ENCODE measurements at regions not wholly inside any gene's neighbourhood (a gene's known extent, or its start where the extent isn't known, plus 50 kb on each side); places are given as distances from the start of the nearest gene placed in this dataset.

DNA sequence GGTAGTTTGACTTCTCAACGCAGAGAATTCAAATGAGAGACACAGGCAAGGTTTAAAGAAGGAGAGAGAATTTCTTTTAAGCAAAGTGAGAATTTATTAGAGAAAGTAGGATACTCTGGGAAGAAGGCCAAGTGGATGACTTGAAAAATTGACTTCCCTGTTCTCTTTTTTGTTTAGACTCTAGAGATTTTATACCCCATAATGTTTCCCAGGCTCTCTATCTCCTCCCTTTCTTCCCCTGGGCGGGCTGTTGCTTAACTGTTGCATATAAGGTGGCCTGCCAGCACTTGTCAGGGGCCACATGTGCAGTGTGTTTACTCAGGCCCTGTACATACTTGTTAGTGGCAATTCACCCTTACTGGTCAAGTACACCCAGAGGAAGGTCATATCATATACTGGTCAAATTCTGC lies 403.7 kb downstream of the SLC6A15 start:
- TF ChIP-seq, protein P1, sequence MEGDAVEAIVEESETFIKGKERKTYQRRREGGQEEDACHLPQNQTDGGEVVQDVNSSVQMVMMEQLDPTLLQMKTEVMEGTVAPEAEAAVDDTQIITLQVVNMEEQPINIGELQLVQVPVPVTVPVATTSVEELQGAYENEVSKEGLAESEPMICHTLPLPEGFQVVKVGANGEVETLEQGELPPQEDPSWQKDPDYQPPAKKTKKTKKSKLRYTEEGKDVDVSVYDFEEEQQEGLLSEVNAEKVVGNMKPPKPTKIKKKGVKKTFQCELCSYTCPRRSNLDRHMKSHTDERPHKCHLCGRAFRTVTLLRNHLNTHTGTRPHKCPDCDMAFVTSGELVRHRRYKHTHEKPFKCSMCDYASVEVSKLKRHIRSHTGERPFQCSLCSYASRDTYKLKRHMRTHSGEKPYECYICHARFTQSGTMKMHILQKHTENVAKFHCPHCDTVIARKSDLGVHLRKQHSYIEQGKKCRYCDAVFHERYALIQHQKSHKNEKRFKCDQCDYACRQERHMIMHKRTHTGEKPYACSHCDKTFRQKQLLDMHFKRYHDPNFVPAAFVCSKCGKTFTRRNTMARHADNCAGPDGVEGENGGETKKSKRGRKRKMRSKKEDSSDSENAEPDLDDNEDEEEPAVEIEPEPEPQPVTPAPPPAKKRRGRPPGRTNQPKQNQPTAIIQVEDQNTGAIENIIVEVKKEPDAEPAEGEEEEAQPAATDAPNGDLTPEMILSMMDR (IDR thresholded peaks at IDR 0.05), result no peak
- TF ChIP-seq EZH2phosphoT487 (IDR thresholded peaks at IDR 0.05), result no peak
- TF ChIP-seq EZH2 (IDR thresholded peaks at IDR 0.05), result no peak
- Mint-ChIP-seq H3K27me3 (ENCODE audit: insufficient read depth, low read depth) (peaks cover 3% of the 10 kb centered on the region), H3K4me1 (peaks cover 5% of the 10 kb centered on the region), H3K36me3 (no peaks in the 10 kb centered on the region), H3K4me3 (no peak overlapping the region), H3K9me3 (no peaks in the 10 kb centered on the region), H3K27ac (no peak overlapping the region)
- H3K4me1 ChIP-seq, result no peaks in the 10 kb centered on the region
- H4K20me1 ChIP-seq (ENCODE audit: low read depth), result no peaks in the 10 kb centered on the region
- H3K4me2 ChIP-seq, result no peak overlapping the region
- H3K79me2 ChIP-seq (ENCODE audit: low read depth), result no peaks in the 10 kb centered on the region
- no peaks in the 10 kb centered on the region for H3F3A ChIP-seq (ENCODE audit: low read depth)
- H3K27me3 ChIP-seq, result no peaks in the 10 kb centered on the region
- H3K4me3 ChIP-seq, result no peak overlapping the region
- no peaks in the 10 kb centered on the region for H3K9me3 ChIP-seq (ENCODE audit: low read depth)
- no peak for DNase-seq (ENCODE audit: low spot score)
- no peak overlapping the region for H3K27ac ChIP-seq
- H3K36me3 ChIP-seq, result no peaks in the 10 kb centered on the region
- peak overlapping the region; percentile 69 for H2AFZ ChIP-seq (replicated peaks)
- H3K9ac ChIP-seq, result no peak overlapping the region

DNA sequence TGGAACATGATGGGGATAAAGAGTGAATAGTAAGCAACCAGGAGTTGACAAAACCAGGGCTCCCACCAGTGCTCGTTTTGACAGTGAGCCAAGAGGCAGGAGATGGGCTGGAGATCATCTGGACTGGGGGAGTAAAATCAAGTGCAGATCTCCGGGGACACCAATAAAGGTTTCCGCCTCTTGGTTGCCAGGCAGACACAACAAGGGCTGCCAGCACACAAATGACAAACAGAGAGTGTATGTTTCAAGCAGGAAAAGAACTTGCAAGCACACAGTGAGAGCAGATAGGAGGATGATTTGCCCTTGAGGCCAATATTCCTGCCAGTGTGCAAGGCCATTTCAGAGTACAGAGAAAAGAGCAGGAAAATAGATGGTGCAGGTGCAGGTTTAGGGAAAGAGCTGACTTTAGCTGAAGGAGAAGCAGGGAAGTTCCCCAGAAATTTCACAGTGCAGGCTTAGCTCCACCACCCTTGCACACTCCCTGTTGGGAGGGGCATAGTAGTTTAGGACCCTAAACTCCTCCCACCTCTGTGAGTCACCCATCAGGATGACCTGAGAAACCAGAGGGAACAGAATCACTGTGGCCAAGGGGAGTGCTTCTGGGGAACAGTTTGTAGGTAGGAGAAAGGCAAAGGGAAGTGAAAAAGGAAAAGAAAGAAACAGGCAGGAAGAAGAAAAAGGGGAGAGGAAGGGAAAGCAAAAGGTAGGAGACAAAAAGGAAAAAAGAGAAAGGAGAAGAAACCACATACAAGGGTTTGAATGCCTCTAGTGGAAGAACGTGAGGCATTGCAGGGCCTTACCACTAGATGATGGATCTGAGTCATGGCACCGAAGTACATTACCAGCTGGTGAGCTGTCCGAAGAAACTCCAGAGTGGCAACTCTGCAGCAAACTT lies 404.4 kb downstream of the SLC6A15 start:
- TF ChIP-seq, protein P1 (IDR thresholded peaks at IDR 0.05), result peak; percentile 36
- no peak for TF ChIP-seq EZH2phosphoT487 (IDR thresholded peaks at IDR 0.05)
- no peaks in the 10 kb centered on the region for H4K20me1 ChIP-seq (ENCODE audit: low read depth)
- peak overlapping the region; percentile 69 for H2AFZ ChIP-seq (replicated peaks)
- no peaks in the 10 kb centered on the region for H3F3A ChIP-seq (ENCODE audit: low read depth)
- H3K27ac ChIP-seq, result no peak overlapping the region
- H3K79me2 ChIP-seq (ENCODE audit: low read depth), result no peaks in the 10 kb centered on the region
- no peaks in the 10 kb centered on the region for H3K9me3 ChIP-seq (ENCODE audit: low read depth)
- no peaks in the 10 kb centered on the region for H3K36me3 ChIP-seq
- H3K4me2 ChIP-seq, result no peak overlapping the region
- H3K9ac ChIP-seq, result no peak overlapping the region
- H3K4me1 ChIP-seq, result no peaks in the 10 kb centered on the region
- no peaks in the 10 kb centered on the region for H3K9me3 Mint-ChIP-seq
- H3K27ac Mint-ChIP-seq, result no peak overlapping the region
- peaks cover 3% of the 10 kb centered on the region for H3K27me3 Mint-ChIP-seq (ENCODE audit: insufficient read depth, low read depth)
- peaks cover 5% of the 10 kb centered on the region for H3K4me1 Mint-ChIP-seq
- DNase-seq (ENCODE audit: low spot score), result peak; percentile 8
- H3K36me3 Mint-ChIP-seq, result no peaks in the 10 kb centered on the region
- no peaks in the 10 kb centered on the region for H3K27me3 ChIP-seq
- no peak overlapping the region for H3K4me3 Mint-ChIP-seq
- H3K4me3 ChIP-seq, result no peak overlapping the region

DNA sequence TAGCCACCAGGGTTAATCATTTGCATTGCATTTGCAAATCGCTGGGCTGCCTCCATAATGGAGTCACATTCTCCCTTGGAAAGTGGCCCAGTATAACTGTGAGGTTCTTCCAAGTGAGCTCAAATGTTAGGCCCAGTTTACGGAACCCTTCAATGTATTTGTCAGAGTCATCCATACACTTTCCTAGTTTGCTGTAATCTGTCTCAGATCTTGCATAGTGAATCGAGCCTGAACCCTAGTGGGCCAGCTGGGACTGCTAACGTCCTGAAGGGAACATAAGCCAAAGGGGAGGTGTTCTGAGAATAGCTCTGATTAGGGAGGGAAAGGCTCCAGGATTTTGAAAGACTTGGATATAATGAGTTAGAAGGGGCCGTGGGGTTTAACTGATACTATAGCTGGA lies 406.3 kb downstream of the SLC6A15 start:
- Histone ChIP-seq H3K9ac (no peak overlapping the region), H2AFZ (replicated peaks) (no peak overlapping the region), H3K79me2 (ENCODE audit: low read depth) (no peaks in the 10 kb centered on the region), H3K9me3 (ENCODE audit: low read depth) (no peaks in the 10 kb centered on the region), H3K36me3 (no peaks in the 10 kb centered on the region), H3K27ac (no peak overlapping the region), H4K20me1 (ENCODE audit: low read depth) (no peaks in the 10 kb centered on the region), H3F3A (ENCODE audit: low read depth) (no peaks in the 10 kb centered on the region), H3K27me3 (no peaks in the 10 kb centered on the region), H3K4me3 (no peak overlapping the region), H3K4me1 (no peaks in the 10 kb centered on the region), H3K4me2 (no peak overlapping the region)
- Mint-ChIP-seq H3K9me3 (no peaks in the 10 kb centered on the region), H3K4me1 (peaks cover 5% of the 10 kb centered on the region), H3K27ac (no peak overlapping the region), H3K27me3 (ENCODE audit: insufficient read depth, low read depth) (peaks cover 3% of the 10 kb centered on the region), H3K4me3 (no peak overlapping the region), H3K36me3 (no peaks in the 10 kb centered on the region)
- TF ChIP-seq EZH2 (IDR thresholded peaks at IDR 0.05), result no peak
- TF ChIP-seq EZH2phosphoT487 (IDR thresholded peaks at IDR 0.05), result no peak
- TF ChIP-seq, protein P1 (IDR thresholded peaks at IDR 0.05), result no peak
- no peak for DNase-seq (ENCODE audit: low spot score)

All from neural progenitor cell (in vitro differentiated cells).